ENCODE measurements at regions not wholly inside any gene's neighbourhood (a gene's known extent, or its start where the extent isn't known, plus 50 kb on each side); places are given as distances from the start of the nearest gene placed in this dataset.

GRCh38 chr4:138609943-138610350 is 367.8 kb upstream of the SLC7A11 start:
- no peaks in the 10 kb centered on the region for H3K4me1 Mint-ChIP-seq

GRCh38 chr4:138604556-138604955 is 362.4 kb upstream of the SLC7A11 start:
- Mint-ChIP-seq H3K36me3 (ENCODE audit: low read depth) (no peaks in the 10 kb centered on the region), H3K4me1 (no peaks in the 10 kb centered on the region), H3K27me3 (no peaks in the 10 kb centered on the region), H3K9me3 (no peaks in the 10 kb centered on the region), H3K4me3 (no peak overlapping the region), H3K27ac (no peak overlapping the region)
- ATAC-seq (ENCODE audit: low read depth), result no peak
- DNase-seq, result no peak
- ChIA-PET POLR2A (no interaction called here), CTCF (no interaction called here)
- intact Hi-C loops (cut with micrococcal nuclease), result no loop called here
- TF ChIP-seq CTCF (IDR thresholded peaks at IDR 0.05), result no peak

More at GRCh38 chr4:138609943-138610350, 367.8 kb upstream of the SLC7A11 start:
- ChIA-PET POLR2A (interaction anchor here (0.6 kb wide), 1 partner anchor 411 kb away, joined by 3 read pairs; no protein-coding TSS in a partner anchor), CTCF (no interaction called here)
- Mint-ChIP-seq H3K4me3 (no peak overlapping the region), H3K27ac (no peak overlapping the region), H3K36me3 (ENCODE audit: low read depth) (no peaks in the 10 kb centered on the region), H3K27me3 (no peaks in the 10 kb centered on the region), H3K9me3 (no peaks in the 10 kb centered on the region)
- ATAC-seq (ENCODE audit: low read depth), result no peak
- intact Hi-C loops (cut with micrococcal nuclease), result no loop called here
- TF ChIP-seq CTCF (IDR thresholded peaks at IDR 0.05), result no peak
- DNase-seq, result no peak

- DNase-seq (no peak), ATAC-seq (ENCODE audit: low read depth) (no peak)
- Mint-ChIP-seq H3K4me1 (no peaks in the 10 kb centered on the region), H3K27me3 (no peaks in the 10 kb centered on the region), H3K4me3 (no peak overlapping the region), H3K27ac (no peak overlapping the region), H3K36me3 (ENCODE audit: low read depth) (no peaks in the 10 kb centered on the region), H3K9me3 (no peaks in the 10 kb centered on the region)
- no peak for TF ChIP-seq CTCF (IDR thresholded peaks at IDR 0.05)
- POLR2A ChIA-PET, result no interaction called here
- CTCF ChIA-PET, result no interaction called here
- intact Hi-C loops (cut with micrococcal nuclease), result no loop called here
Observed at GRCh38 chr4:138602664-138603063, 360.5 kb upstream of the SLC7A11 start.

- CTCF ChIA-PET, result no interaction called here
- POLR2A ChIA-PET, result no interaction called here
- intact Hi-C loops (cut with micrococcal nuclease), result no loop called here
- Mint-ChIP-seq H3K9me3 (no peaks in the 10 kb centered on the region), H3K27me3 (no peaks in the 10 kb centered on the region), H3K36me3 (ENCODE audit: low read depth) (no peaks in the 10 kb centered on the region), H3K27ac (no peak overlapping the region), H3K4me3 (no peak overlapping the region), H3K4me1 (no peaks in the 10 kb centered on the region)
- ATAC-seq (ENCODE audit: low read depth) (no peak), DNase-seq (no peak)
- TF ChIP-seq CTCF (IDR thresholded peaks at IDR 0.05), result no peak
Observed at GRCh38 chr4:138599965-138600364, 357.8 kb upstream of the SLC7A11 start.

GRCh38 chr4:138598226-138598625 is 356.1 kb upstream of the SLC7A11 start:
- no peaks in the 10 kb centered on the region for H3K36me3 Mint-ChIP-seq (ENCODE audit: low read depth)
- TF ChIP-seq CTCF (IDR thresholded peaks at IDR 0.05), result no peak
- intact Hi-C loops (cut with micrococcal nuclease), result no loop called here
- DNase-seq, result no peak
- no peak overlapping the region for H3K27ac Mint-ChIP-seq
- POLR2A ChIA-PET, result no interaction called here
- H3K4me3 Mint-ChIP-seq, result no peak overlapping the region
- no peaks in the 10 kb centered on the region for H3K9me3 Mint-ChIP-seq
- no peaks in the 10 kb centered on the region for H3K27me3 Mint-ChIP-seq
- H3K4me1 Mint-ChIP-seq, result no peaks in the 10 kb centered on the region
- no peak for ATAC-seq (ENCODE audit: low read depth)
- CTCF ChIA-PET, result no interaction called here

All from activated B cell treated with CpG ODN at 0.5 μM for 24 hours (primary cell).